Testis (tissue), 2 donors: ENCODE measurements at regions not wholly inside any gene's neighbourhood (a gene's known extent, or its start where the extent isn't known, plus 50 kb on each side); places are given as distances from the start of the nearest gene placed in this dataset.

Source experiments
- POLR2A ChIP-seq: fragments of 450-650 bp; IDR thresholded peaks from one replicate; pipeline ENCODE4 v1.6.1; 2017; ENCODE audit warnings: antibody characterized with exemption, mild to moderate bottlenecking, moderate library complexity
- TF ChIP-seq, protein P1 (sequence below), 3 experiments: fragments of 450-650 bp in 2 of 3; fragments of 200-600 bp in 1 of 3; sonication (generic) in 1 of 3; IDR thresholded peaks; one replicate each; pipeline ENCODE4 v1.5.1; 2016 to 2019; ENCODE audit warnings: antibody characterized with exemption in 3 of 3, mild to moderate bottlenecking in 2 of 3, moderate library complexity in 1 of 3

GRCh38 chr5:152869971-152870370 is 464.9 kb upstream of the NMUR2 start:
- TF ChIP-seq, protein P1, sequence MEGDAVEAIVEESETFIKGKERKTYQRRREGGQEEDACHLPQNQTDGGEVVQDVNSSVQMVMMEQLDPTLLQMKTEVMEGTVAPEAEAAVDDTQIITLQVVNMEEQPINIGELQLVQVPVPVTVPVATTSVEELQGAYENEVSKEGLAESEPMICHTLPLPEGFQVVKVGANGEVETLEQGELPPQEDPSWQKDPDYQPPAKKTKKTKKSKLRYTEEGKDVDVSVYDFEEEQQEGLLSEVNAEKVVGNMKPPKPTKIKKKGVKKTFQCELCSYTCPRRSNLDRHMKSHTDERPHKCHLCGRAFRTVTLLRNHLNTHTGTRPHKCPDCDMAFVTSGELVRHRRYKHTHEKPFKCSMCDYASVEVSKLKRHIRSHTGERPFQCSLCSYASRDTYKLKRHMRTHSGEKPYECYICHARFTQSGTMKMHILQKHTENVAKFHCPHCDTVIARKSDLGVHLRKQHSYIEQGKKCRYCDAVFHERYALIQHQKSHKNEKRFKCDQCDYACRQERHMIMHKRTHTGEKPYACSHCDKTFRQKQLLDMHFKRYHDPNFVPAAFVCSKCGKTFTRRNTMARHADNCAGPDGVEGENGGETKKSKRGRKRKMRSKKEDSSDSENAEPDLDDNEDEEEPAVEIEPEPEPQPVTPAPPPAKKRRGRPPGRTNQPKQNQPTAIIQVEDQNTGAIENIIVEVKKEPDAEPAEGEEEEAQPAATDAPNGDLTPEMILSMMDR (IDR thresholded peaks at IDR 0.05), result no peak
- no peak for TF ChIP-seq POLR2A
